ENCODE measurements at regions not wholly inside any gene's neighbourhood (a gene's known extent, or its start where the extent isn't known, plus 50 kb on each side); places are given as distances from the start of the nearest gene placed in this dataset.

GRCh38 chr5:36384845-36385244 is 83.1 kb upstream of the RANBP3L start:
- H3K4me3 ChIP-seq: no peak overlapping the region
- no peak for TF ChIP-seq POLR2AphosphoS5 (IDR thresholded peaks at IDR 0.05)
- TF ChIP-seq CTCF (IDR thresholded peaks at IDR 0.05): no peak
- TF ChIP-seq POLR2A (IDR thresholded peaks at IDR 0.05): no peak
- H3K27ac ChIP-seq: no peak overlapping the region
- intact Hi-C loops (cut with DNase I; ENCODE audit: low total_unique reads): no loop called here
- H3K27me3 ChIP-seq: no peaks in the 10 kb centered on the region
- H3K36me3 ChIP-seq: no peaks in the 10 kb centered on the region
- DNase-seq (ENCODE audit: low spot score in 2 of 2): no peak
- H3K4me1 ChIP-seq: no peaks in the 10 kb centered on the region
- no peaks in the 10 kb centered on the region for H3K9me3 ChIP-seq

DNA sequence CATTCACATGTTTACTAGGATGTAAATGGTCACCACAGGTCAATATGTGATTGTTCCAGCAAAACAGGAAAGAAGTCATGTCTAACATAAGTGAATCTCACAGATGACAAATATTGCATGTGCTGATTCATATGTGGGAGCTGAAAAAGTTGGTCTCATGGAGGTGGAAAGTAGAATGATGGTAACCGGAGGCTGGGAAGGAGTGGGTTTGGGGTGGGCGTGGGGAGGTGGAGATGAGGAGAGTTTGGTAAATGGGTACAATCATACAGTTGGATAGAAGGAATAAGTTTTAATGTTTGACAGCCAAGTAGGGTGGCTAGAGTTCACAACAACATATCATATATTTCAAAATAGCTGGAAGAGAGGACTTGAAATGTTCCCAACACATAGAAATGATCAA is 83.8 kb upstream of the RANBP3L start:
- H3K27me3 ChIP-seq: no peaks in the 10 kb centered on the region
- DNase-seq (ENCODE audit: low spot score in 2 of 2): no peak
- H3K9me3 ChIP-seq: no peaks in the 10 kb centered on the region
- no peak overlapping the region for H3K27ac ChIP-seq
- H3K36me3 ChIP-seq: no peaks in the 10 kb centered on the region
- no peak overlapping the region for H3K4me3 ChIP-seq
- TF ChIP-seq CTCF (IDR thresholded peaks at IDR 0.05): no peak
- TF ChIP-seq POLR2AphosphoS5 (IDR thresholded peaks at IDR 0.05): no peak
- no peak for TF ChIP-seq POLR2A (IDR thresholded peaks at IDR 0.05)
- intact Hi-C loops (cut with DNase I; ENCODE audit: low total_unique reads): no loop called here
- H3K4me1 ChIP-seq: no peaks in the 10 kb centered on the region

DNA sequence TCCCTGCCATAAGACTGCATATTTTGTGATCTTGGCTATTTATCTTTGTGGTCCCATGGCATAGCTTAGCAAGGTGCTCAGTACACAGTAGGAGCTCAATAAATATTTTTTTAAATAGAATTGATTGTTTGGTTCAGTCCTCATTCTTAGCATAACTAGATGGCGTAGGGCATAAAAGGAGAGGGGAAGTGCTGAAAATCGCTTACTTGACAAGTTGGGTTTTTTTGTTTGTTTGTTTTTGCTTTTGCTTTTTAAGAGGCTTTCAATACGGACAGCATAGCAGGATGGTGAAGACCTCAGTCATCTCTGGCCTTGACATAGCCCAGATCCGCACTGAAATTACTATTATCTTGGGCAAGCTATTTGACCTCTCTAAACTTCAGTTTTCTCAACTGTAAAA is 86.6 kb upstream of the RANBP3L start:
- DNase-seq (ENCODE audit: low spot score in 2 of 2): no peak
- H3K4me1 ChIP-seq: no peaks in the 10 kb centered on the region
- intact Hi-C loops (cut with DNase I; ENCODE audit: low total_unique reads): no loop called here
- H3K4me3 ChIP-seq: no peak overlapping the region
- H3K27me3 ChIP-seq: no peaks in the 10 kb centered on the region
- TF ChIP-seq CTCF (IDR thresholded peaks at IDR 0.05) (no peak), POLR2A (IDR thresholded peaks at IDR 0.05) (no peak), POLR2AphosphoS5 (IDR thresholded peaks at IDR 0.05) (no peak)
- H3K36me3 ChIP-seq: no peaks in the 10 kb centered on the region
- H3K27ac ChIP-seq: no peak overlapping the region
- H3K9me3 ChIP-seq: no peaks in the 10 kb centered on the region

DNA sequence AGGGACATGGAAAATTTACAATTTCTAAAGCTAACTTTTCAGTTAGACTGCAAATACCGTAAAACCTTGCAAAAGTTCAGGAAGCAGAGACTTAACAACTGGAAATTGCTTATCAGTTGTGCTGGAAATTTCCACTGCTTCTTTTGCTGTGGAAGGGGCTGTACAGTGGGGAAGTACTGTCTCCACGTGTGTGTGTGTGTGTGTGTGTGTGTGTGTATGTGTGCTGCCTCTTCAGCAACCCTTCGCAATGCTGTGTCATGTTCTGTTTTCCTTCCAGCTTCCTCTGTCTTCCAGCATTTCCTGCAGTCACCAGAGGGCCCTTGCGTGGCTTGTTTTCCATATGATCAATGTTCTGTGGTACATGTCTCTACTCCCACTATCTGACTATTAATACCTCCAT is 87.5 kb upstream of the RANBP3L start:
- no peak for DNase-seq (ENCODE audit: low spot score in 2 of 2)
- Histone ChIP-seq H3K4me1 (no peaks in the 10 kb centered on the region), H3K36me3 (no peaks in the 10 kb centered on the region), H3K27me3 (no peaks in the 10 kb centered on the region), H3K9me3 (no peaks in the 10 kb centered on the region), H3K4me3 (no peak overlapping the region), H3K27ac (no peak overlapping the region)
- intact Hi-C loops (cut with DNase I; ENCODE audit: low total_unique reads): no loop called here
- TF ChIP-seq CTCF (IDR thresholded peaks at IDR 0.05) (no peak), POLR2AphosphoS5 (IDR thresholded peaks at IDR 0.05) (no peak), POLR2A (IDR thresholded peaks at IDR 0.05) (no peak)

GRCh38 chr5:36390640-36391039 is 88.9 kb upstream of the RANBP3L start:
- no peak overlapping the region for H3K27ac ChIP-seq
- no peak overlapping the region for H3K4me3 ChIP-seq
- no peaks in the 10 kb centered on the region for H3K4me1 ChIP-seq
- intact Hi-C loops (cut with DNase I; ENCODE audit: low total_unique reads): no loop called here
- TF ChIP-seq POLR2A (IDR thresholded peaks at IDR 0.05) (no peak), POLR2AphosphoS5 (IDR thresholded peaks at IDR 0.05) (no peak), CTCF (IDR thresholded peaks at IDR 0.05) (no peak)
- H3K9me3 ChIP-seq: no peaks in the 10 kb centered on the region
- H3K27me3 ChIP-seq: no peaks in the 10 kb centered on the region
- no peaks in the 10 kb centered on the region for H3K36me3 ChIP-seq
- DNase-seq (ENCODE audit: low spot score in 2 of 2): no peak
